GM23338 (cell line): ENCODE measurements at regions not wholly inside any gene's neighbourhood (a gene's known extent, or its start where the extent isn't known, plus 50 kb on each side); places are given as distances from the start of the nearest gene placed in this dataset.

Source experiments
- ATAC-seq: fragments of 200-7000 bp; cut with Tn5 transposase; 3 replicates; pipeline ENCODE4 v1.9.1; 2020
- DNase-seq: peaks from one replicate; pipeline ENCODE4 v3.0.0-alpha.2; 2015; ENCODE audit warnings: low spot score
- H2AFZ ChIP-seq: fragments of 200-600 bp; sonication (generic); 2 replicates; pipeline ENCODE4 v1.8.0; 2016; ENCODE audit warnings: antibody characterized with exemption, mild to moderate bottlenecking, moderate library complexity
- H3F3A ChIP-seq: fragments of 200-600 bp; sonication (generic); replicated peaks from 2 replicates; pipeline ENCODE4 v1.8.0; 2017; ENCODE audit warnings: antibody characterized with exemption, mixed run types, low read depth
- H3K27ac ChIP-seq: fragments of 200-600 bp; sonication (generic); 2 replicates; pipeline ENCODE4 v1.6.1; 2016; ENCODE audit warnings: low read depth
- H3K27me3 ChIP-seq: fragments of 200-600 bp; sonication (generic); 2 replicates; pipeline ENCODE4 v1.8.0; 2016; ENCODE audit warnings: mild to moderate bottlenecking, mixed run types, moderate library complexity; ENCODE audit not compliant: insufficient read depth
- H3K36me3 ChIP-seq: fragments of 200-600 bp; sonication (generic); 2 replicates; pipeline ENCODE4 v1.8.0; 2016; ENCODE audit warnings: mild to moderate bottlenecking; ENCODE audit not compliant: insufficient read depth
- H3K4me1 ChIP-seq: fragments of 200-600 bp; sonication (generic); 2 replicates; pipeline ENCODE4 v1.8.0; 2016; ENCODE audit warnings: mild to moderate bottlenecking, moderate library complexity; ENCODE audit not compliant: insufficient read depth
- H3K4me2 ChIP-seq: fragments of 200-600 bp; sonication (generic); 2 replicates; pipeline ENCODE4 v1.7.1; 2017; ENCODE audit warnings: mixed run types
- H3K4me3 ChIP-seq: fragments of 200-600 bp; sonication (generic); 2 replicates; pipeline ENCODE4 v1.6.1; 2016; ENCODE audit warnings: mixed run types
- H3K79me2 ChIP-seq: fragments of 200-600 bp; sonication (generic); replicated peaks from 2 replicates; pipeline ENCODE4 v1.8.0; 2017; ENCODE audit warnings: mild to moderate bottlenecking; ENCODE audit not compliant: insufficient read depth
- H3K9me2 ChIP-seq: fragments of 200-600 bp; sonication (generic); 2 replicates; pipeline ENCODE4 v1.8.0; 2017; ENCODE audit not compliant: insufficient read depth
- H4K20me1 ChIP-seq: fragments of 200-600 bp; sonication (generic); replicated peaks from 2 replicates; pipeline ENCODE4 v1.8.0; 2017; ENCODE audit warnings: mild to moderate bottlenecking; ENCODE audit not compliant: insufficient read depth
- H3K27ac Mint-ChIP-seq: 2 replicates; pipeline ENCODE4 v1.8.0; 2020; ENCODE audit warnings: inconsistent platforms, mild to moderate bottlenecking, moderate library complexity, mixed read lengths
- H3K27me3 Mint-ChIP-seq: 3 replicates; pipeline ENCODE4 v1.8.0; 2022; ENCODE audit warnings: low read depth, mild to moderate bottlenecking, moderate library complexity, mixed read lengths, inconsistent platforms; ENCODE audit not compliant: insufficient read depth, poor library complexity
- H3K36me3 Mint-ChIP-seq: 3 replicates; pipeline ENCODE4 v1.8.0; 2021; ENCODE audit warnings: low read depth, mild to moderate bottlenecking, inconsistent platforms, moderate library complexity, mixed read lengths
- H3K4me1 Mint-ChIP-seq: 3 replicates; pipeline ENCODE4 v1.8.0; 2020; ENCODE audit warnings: mild to moderate bottlenecking, inconsistent platforms, mixed read lengths
- H3K4me3 Mint-ChIP-seq: 3 replicates; pipeline ENCODE4 v1.8.0; 2021; ENCODE audit warnings: moderate library complexity, mild to moderate bottlenecking, inconsistent platforms, mixed read lengths
- H3K9me3 Mint-ChIP-seq: 3 replicates; pipeline ENCODE4 v1.8.0; 2020; ENCODE audit warnings: moderate library complexity, mild to moderate bottlenecking, inconsistent platforms, mixed read lengths
- CREB1 ChIP-seq: fragments of 250-450 bp; sonication (Bioruptor Pico); IDR thresholded peaks from 2 replicates; pipeline ENCODE4 v1.5.0; 2020; ENCODE audit warnings: low read depth, mild to moderate bottlenecking, moderate library complexity
- CTCF ChIP-seq, 2 experiments: fragments of 200-600 bp in 1 of 2; sonication (generic) in 1 of 2; conservative IDR thresholded peaks; 2 replicates each; pipeline versions ENCODE4 v1.5.1 to v1.6.1; 2016 to 2017; ENCODE audit warnings: antibody characterized with exemption in 2 of 2, low read depth in 2 of 2, mild to moderate bottlenecking in 2 of 2, moderate library complexity in 1 of 2
- EZH2phosphoT487 ChIP-seq: fragments of 200-600 bp; sonication (generic); IDR thresholded peaks from one replicate; pipeline ENCODE4 v1.8.1; 2018; ENCODE audit warnings: antibody characterized with exemption; ENCODE audit not compliant: unreplicated experiment
- JUNB ChIP-seq: IDR thresholded peaks from one replicate; pipeline ENCODE4 v1.6.1; 2016; ENCODE audit warnings: antibody characterized with exemption; ENCODE audit not compliant: unreplicated experiment
- POLR2AphosphoS5 ChIP-seq: IDR thresholded peaks from 2 replicates; pipeline ENCODE4 v1.6.1; 2016; ENCODE audit warnings: antibody characterized with exemption, low read depth
- REST ChIP-seq: IDR thresholded peaks from one replicate; pipeline ENCODE4 v1.6.1; 2018; ENCODE audit warnings: antibody characterized with exemption; ENCODE audit not compliant: unreplicated experiment
- STAT1 ChIP-seq: IDR thresholded peaks from one replicate; pipeline ENCODE4 v1.6.1; 2016; ENCODE audit warnings: antibody characterized with exemption; ENCODE audit not compliant: unreplicated experiment
- ZNF114 ChIP-seq: fragments of 250-450 bp; sonication (Bioruptor Pico); IDR thresholded peaks from 2 replicates; pipeline ENCODE4 v1.5.0; 2020; ENCODE audit warnings: mild to moderate bottlenecking, moderate library complexity
- ZNF331 ChIP-seq: fragments of 250-450 bp; sonication (Bioruptor Pico); IDR thresholded peaks from 2 replicates; pipeline ENCODE4 v1.5.0; 2020; ENCODE audit warnings: low read depth, mild to moderate bottlenecking, moderate library complexity

- no peak for TF ChIP-seq REST
- TF ChIP-seq STAT1: no peak
- TF ChIP-seq ZNF114 (CRISPR knock-in tag): no peak
- TF ChIP-seq CREB1 (CRISPR knock-in tag): no peak
These were observed 218.9 kb downstream of the NXNL2 start (continued) for GRCh38 chr9:88753691-88754367.

- H3K9me3 Mint-ChIP-seq: peaks cover 13% of the 10 kb centered on the region; the same call in 2 of the 3 replicates
- H3K9me2 ChIP-seq: 0 out of 2 replicates have a peak, but pooled peaks cover 5% of the 10 kb centered on the region
- no peaks in the 10 kb centered on the region for H3K4me1 Mint-ChIP-seq
- no peak overlapping the region for H3K4me3 Mint-ChIP-seq
- H3K27me3 Mint-ChIP-seq: no peaks in the 10 kb centered on the region
- no peaks in the 10 kb centered on the region for H3F3A ChIP-seq
- no peaks in the 10 kb centered on the region for H3K27me3 ChIP-seq
- no peak for DNase-seq
- H3K4me1 ChIP-seq: no peaks in the 10 kb centered on the region
- H4K20me1 ChIP-seq: no peaks in the 10 kb centered on the region
- H3K36me3 Mint-ChIP-seq: no peaks in the 10 kb centered on the region
- no peak overlapping the region for H3K27ac Mint-ChIP-seq
- H3K36me3 ChIP-seq: no peaks in the 10 kb centered on the region
- no peak overlapping the region for H3K4me2 ChIP-seq
- ATAC-seq: no peak
- H3K27ac ChIP-seq: no peak overlapping the region
- TF ChIP-seq JUNB (no peak), ZNF114 (CRISPR knock-in tag) (no peak), ZNF331 (no peak), STAT1 (no peak), CTCF (conservative IDR thresholded peaks at IDR 0.05; ENCODE audit: low read depth in 2 of 2) (no peak), POLR2AphosphoS5 (no peak), EZH2phosphoT487 (no peak)
- no peak overlapping the region for H2AFZ ChIP-seq
- no peak overlapping the region for H3K4me3 ChIP-seq
- H3K79me2 ChIP-seq: no peaks in the 10 kb centered on the region
These were observed 219.5 kb downstream of the NXNL2 start for GRCh38 chr9:88754452-88754851.
